ENCODE measurements at regions not wholly inside any gene's neighbourhood (a gene's known extent, or its start where the extent isn't known, plus 50 kb on each side); places are given as distances from the start of the nearest gene placed in this dataset.

DNA sequence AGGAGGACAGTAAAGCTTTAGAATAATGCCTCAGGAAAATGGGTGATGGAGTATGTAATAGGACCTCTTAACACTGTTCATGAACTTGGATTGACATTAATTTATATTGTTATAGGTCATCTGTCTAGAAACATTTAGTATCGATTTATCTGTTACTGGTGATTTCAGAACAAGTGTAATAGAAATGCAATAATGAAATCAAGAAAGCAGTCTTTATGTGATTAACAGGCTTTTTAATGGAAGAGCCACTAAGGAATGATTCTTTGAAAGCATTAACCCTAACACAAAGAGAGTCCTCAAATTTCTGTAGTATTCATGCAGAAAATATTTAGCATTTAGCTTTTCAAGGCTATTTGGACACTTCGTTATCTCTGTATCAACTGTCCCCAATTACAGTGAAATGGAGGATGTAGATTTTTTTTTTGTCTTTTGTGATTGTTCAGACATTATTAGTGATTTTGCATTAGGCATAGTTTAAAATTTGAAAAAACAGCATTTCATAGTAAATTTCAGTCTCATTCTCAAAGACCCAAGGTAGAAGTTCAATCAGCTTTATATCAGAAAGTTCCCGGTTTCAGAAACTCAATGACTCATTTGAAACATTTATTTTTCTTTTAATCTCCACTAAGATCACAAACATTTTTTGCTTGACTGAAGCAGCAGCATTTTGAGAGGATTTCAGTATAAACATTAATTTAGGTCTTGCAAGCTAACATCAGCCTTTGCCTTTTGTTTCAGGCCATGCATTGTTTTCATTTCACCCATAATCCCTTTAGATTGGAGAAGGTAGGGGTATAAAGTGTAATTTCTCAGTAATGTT, 56.3 kb downstream of the AGTR2 start:
- DNase-seq = no peak

DNA sequence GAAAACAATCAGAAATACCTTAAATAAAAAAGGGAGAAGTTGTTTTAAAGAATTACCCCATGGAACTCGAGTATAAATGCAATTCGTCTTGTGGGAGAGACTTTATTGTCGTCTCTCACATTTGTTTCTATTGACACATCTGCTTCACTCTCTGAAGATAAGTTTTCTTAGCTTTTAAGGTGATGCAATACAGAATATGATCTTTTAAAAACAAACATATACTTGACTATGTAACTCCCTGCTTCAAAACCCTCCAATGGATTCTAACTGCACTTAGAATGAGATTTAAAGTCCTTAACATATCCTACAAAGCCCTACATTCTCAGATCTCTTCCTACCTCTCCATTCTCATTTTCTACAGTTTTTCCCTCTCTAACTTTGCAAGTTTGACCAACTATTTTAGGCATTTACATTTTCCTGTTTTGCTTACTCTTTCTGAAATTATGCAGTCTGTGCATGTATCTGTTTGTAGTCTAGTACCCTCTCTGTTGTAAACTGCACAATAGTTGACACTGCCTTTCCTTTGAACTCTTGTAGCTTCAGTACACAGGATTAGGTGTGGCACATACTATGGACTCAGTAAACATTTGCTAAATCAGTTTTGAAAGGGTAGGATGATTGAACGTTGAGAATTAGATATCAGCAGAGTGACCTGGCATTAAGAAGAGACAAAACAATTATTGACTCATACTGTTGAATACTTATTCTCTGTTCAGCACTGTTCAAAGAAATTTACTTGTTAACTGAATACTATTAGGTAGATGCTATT, 59.8 kb downstream of the AGTR2 start:
- no peak for DNase-seq

DNA sequence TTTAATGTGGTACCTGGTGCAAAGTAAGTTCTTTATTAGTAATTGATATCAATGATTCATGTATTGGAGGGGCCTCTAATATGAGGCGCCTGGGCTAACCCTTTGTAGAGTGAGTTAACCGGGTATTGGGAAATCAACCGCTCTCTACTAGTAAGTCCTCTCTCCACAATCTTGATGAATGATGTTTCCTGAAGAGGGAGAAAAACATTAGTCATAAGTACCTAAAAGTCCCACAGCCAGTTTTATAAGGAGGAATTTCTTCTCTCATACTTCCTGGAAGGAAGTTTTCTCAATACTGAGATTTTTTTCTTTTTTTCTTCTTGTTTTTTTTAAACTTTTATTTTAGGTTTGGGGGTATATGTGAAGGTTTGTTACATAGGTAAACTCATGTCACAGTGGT, 62.3 kb downstream of the AGTR2 start:
- DNase-seq = no peak

DNA sequence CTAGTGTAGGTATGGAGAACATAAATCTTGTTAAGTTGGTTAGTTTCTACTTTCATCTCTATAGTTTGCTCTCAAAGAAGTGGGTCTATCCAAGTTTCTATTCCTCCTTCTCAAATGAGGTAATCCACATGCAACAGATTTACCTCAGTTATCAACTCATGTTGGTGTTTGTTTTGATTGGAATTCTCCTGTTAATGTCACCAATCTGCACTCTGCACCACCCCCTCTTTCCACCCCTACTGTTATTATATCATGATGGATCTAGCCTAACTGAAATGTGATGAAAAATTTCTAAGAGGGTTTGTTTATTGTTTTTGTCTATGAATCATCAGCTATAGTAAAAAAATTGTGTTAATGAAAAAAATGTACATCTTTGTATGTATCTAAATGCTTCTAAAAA, 66.1 kb downstream of the AGTR2 start:
- no peak for DNase-seq

DNA sequence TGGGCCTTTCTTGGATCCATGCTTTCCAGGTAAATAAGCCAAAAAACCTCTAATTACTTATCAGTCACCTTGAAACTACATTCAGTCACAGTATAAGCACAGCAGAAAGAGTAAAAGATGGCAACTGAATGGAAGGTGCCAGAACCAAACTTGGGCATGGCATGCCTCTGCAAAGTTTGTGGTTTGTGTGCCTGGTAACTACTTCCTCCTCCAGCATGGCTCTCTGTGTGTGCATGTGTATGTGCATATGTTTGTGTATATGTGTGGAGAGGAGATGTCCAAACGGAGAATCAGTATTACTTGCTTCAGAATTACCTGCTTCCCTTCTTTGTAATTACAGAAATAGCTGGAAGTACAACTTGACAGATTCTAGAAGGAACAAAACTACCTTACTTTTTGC, 67.5 kb downstream of the AGTR2 start:
- no peak for DNase-seq

DNA sequence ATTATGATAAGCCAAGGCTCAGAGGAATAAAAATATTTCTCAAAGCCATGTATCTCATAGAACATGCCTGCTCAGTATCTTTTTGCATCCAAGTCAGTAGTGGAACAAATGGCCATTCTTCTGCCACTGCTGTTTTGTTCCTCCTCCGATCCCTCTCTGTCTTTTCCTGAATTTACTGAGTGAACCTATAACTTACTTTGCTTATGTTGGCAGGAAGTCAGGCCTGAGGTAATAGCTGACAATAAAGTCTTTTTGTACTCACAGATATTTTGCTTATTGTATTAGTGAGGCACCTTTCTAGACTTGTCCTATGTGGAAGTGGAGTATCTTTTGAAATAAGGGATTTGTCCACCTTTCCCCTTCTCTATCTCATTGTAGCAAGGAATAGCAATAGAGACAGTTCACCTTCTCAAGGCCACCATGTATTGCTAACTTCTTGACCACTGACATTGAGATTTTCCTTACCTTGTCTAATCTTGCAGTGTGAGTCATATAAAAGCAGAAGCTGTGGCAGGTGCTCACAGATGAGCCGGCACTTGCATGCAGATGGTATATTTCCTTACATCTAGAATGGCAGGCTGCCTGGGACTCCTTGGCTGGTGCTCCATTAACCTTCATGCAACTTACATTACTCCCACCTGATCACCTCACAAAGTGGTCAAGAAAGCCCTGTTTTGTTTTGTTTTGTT, 68.2 kb downstream of the AGTR2 start:
- DNase-seq = no peak

DNA sequence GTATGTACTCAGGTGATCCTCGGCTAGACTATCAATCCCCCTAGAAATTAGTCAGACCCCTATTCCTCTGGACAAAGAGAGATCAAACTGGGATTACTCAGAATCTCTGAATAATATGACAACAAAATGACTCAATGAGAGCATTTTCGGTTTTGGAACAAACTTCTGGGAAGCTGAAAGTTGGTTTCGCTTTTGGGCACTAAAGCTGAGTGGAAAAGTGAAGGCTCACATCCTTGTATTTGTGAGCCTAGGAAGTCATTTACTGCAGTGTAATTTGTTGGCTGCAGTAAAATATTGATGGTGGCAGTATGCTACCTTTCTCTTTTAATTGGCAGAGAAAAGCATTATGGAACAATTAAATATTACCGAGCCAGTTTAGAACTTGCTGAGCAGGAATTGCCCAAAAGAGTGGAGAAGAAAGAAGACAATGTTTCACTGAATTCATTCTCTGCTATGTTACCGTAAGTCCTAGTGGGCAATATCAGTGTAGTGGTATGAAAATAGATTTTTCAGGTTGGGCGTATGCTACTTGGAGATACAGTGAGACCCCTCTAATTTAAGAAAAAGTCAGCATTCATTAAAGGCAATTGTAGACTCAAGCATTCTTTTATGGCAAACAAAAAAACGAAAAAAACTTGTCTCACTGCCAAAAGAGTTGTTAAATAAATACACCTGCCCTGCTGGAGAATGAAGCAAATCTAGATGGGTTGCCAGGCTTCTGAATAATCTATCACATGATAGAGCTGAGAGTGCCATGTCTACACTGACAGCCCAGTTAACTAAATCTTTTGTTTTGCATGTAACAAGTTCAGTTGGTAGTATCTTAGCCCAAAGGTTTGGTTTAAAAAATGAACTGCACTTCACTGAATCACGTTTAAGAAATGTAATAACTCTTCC, 69.6 kb downstream of the AGTR2 start:
- DNase-seq = no peak

DNA sequence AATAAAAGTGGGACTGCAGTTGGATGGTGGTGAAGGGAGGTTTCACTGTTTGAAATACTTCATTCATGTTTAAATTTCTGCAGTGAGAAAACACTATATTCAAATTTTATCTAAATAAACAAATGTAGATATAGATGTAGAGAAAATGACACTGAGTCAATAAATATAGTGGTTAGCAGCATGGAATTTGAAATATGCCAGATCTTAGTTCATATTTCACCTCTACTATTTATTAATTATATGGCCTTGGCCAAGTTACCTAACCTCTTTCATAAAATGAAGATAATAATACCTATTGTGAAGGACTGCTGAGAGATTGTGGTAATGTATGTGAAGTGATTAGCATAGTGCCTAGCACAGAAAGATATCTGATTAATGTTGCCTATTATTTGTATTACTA, 70.5 kb downstream of the AGTR2 start:
- no peak for DNase-seq

DNA sequence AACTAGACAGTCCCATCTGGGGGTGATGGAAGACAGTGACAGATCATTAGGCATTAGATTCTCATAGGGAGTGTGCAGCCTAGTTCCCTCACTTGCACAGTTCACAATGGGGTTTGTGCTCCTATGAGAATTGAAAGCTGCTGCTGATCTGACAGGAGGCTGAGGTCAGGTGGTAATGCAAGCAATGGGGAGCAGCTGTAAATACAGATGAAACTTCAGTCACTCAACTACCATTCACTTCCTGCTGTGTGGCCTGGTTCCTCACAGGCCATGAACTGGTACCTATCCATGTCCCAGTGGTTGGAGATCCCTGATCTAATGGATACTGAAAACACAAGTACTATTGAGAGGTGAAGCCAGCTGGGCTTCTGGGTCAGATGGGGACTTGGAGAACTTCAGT, 72.5 kb downstream of the AGTR2 start:
- DNase-seq = no peak

DNA sequence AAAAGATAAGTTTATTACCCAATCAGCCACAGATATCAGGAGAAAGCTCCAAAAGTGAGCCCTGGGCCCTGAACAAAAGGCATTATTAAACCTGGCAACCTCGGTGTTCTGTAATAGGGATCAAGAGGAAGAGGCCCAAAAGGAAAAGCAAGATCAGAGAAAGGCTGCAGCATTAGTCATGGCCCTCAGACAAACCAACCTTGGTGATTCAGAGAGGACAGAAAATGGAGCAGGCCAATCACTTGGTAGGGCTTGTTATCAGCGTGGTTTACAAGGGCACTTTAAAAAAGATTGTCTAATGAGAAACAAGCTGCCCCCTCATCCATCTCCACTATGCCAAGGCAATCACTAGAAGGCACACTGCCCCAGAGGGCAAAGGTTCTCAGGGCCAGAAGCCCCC, 75.7 kb downstream of the AGTR2 start:
- no peak for DNase-seq

DNA sequence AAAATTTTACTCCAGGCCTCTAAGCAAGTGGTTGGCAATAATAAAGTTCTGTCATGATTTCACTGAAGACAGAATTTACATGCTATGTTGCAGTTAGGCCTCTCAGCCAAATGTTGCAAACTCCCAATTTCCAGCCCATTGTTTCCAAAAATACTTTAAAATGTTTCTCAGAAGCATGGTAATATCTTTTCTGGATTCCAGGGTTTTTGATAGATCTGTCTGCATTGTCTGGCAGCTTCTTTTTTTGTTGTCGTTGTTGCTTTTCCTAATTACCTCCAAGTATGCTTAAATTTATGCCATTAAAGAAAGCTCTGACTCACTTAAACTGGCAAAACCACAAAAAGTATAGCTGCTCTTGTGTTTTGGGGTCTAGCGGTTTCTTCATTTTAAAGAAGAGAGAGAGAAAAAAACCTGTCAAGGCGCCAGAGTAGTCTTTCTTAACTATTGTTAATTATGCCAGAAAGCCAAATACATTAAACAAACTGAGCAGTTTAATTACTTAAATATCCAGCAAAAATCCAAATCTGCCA, 97.0 kb downstream of the AGTR2 start:
- DNase-seq = no peak

DNA sequence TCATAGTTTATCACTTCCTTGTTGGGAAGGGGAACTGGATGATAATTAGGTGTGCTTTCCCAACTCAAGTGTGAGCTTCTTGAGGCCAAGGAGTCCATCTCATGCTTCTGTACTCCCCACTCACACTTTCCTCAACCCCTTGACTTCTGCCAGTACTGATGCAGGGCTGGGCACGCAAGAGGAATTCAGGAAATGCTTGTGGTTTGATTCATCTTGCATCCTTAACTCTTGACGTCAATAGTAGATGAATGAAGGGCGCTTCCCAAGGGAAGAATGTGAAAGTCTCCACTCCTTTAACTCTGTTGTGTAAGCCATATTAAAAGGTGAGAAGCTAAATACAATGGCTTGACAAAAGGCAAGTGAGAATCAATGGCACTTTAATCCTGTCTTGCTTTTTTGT, 101.8 kb downstream of the AGTR2 start:
- DNase-seq = no peak

DNA sequence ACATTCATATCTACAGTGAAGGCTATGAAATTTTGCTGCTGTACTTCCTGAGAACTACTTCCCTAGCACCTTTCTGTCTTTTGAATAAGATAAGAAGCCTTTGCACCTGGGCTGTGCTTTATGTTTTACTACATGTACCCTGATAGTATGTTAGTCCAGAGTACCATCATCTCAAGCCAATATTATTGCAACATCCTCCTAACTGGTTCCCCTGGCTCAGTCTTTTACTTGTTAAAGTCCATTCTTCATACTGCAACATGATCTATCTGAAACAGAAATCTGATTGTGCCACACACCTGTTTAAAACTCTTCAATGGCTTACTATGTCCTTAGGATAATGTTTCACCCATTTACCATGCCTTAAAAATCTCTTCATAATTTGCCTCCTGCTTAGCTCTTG, 102.3 kb downstream of the AGTR2 start:
- DNase-seq = no peak

DNA sequence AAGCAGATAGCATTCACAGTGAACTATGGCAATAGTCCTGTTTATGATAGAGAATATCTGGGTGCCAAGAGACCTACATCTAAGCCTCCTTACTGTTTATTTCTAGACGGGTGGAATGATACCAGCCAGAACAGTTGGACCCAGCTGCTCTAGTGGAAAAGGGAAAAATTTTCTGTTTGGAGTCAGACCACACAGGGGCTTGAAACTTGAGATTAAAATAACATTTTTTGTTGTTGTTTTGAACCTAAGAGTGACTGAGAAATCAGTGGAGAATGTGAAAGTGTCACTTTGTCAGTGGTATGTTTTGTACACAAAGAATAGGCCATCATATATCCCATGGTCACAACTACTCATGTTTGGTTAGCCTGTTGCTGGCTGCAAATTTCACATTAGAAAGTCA, 105.7 kb downstream of the AGTR2 start:
- no peak for DNase-seq

DNA sequence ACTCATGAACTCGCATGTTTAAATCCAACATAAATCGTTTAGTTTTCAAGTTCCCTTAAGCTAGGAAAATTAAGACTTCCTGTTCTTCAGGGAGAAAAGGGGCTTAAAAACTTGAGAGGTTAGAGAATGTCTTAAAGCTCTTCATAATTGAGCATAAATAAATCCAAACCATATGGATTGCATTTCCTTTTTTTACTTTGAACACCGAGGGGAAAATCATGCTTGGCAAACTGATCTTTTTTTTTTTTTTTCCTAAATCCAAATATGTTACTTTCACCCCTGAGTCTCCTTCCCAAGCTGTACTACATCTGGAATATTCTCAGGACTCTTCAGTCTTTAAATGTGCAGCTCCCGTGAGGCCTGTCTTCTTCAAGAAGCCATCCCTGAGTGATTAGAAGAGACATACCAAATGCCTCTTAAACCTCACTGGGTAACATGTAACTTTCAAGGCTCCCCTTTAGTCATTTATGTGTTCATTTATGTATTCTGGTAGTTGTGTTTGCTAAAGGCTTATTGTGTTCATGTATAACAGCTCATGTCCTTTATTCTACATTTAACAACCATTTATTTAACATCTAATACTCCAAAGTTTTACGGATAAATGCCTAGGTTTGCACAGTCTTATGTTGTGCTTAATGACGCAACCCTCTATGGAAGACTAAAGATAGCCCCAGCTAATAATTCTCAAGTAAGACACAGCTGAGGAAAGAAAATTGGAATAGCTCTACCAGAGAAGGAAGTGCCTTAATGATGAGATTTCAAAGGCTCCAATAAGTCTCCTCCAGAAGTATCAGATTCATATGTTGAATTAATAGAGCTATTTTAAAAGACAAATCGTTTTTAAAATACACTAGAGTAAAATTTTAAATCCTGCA, 107.0 kb downstream of the AGTR2 start:
- no peak for DNase-seq

DNA sequence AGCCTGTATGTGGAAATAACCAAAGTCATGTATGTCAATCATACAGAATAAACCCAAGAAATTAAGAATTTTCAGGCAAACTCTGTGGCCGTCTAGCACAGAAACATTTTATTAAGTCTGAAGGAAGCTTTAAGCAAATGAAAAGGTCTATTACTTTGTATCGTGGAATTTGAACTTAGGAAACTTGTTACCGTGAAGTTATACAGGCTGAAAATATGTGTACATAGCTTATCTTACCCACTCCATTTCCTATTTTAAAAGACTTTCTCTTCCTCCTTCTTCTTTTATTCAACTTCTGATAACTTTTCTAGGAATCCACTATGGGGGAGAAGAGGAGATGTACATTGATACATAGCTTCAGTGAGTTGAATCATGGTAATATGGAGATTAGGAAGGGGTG, 108.3 kb downstream of the AGTR2 start:
- DNase-seq = no peak

DNA sequence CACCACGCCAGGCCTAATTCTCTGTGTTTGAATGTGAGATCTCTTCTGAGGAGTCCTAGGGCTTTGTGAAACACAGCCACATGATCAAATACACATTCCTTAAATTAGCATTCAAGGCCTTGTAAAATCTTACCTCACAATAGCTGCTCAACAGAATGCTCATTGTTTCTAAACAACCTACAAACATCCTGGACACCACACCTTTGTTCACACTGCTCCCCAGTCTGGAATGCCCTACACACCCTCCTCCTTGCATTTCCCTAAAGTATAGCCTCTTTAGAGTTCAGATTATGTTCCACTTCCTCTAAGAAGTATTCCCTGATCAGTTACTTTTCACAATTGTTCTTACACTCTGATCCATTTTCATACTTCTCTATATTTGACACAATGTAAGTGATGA, 110.6 kb downstream of the AGTR2 start:
- DNase-seq = no peak

DNA sequence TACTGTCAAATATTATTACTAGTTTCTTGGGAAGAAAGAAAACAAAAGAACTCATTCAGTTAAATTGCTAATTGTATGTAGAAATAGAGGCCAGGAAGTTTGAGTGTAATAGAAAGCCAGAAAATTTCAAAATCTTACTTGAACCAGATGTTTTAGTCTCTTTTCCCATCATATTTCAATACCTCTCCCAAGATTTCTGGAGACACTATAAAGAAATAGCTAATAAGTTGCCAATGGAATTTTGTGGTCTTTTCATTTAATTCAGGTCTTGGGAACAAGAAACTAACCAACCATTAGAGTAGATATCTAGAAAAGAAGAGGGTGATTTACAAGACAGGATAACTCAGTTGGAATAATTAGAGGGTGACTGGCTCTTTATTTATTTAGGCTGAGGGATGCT, 112.2 kb downstream of the AGTR2 start:
- DNase-seq = no peak

DNA sequence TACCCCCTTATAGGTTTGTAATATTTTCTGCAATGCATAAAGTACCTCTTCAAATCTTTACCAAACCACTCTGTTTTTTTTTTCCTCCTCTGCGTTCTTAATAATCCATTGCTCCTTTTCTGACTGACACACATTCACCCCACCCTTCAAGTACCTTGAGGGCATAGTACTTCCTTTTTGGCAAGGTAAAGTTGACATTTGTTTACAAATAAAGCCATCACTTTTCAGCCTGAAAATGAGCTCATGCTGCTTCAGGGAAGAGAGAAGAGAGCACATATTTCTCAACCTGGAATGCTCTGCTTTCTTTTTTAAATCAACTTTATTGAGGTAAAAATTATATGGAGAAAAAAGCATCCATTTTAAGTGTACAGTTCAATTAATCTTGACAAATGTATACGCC, 113.9 kb downstream of the AGTR2 start:
- no peak for DNase-seq

DNA sequence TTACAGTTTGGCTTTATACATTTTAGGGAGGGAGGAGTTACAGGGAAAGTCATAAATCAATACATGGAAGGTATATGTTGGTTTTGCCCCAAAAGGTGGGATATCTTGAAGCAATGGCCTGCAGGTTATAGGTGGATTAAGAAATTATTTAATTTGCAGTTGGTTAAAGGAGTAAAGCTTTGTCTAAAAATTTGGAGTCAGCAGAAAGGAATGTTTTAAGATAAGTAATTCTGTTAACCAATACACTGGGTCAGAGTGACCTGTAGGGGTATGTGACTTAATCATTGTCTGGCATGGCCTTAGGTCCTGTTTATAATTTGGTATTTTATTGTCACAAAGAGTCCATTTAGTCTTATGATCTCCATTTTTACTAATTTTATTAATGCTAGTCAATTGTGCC, 115.0 kb downstream of the AGTR2 start:
- DNase-seq = no peak

DNA sequence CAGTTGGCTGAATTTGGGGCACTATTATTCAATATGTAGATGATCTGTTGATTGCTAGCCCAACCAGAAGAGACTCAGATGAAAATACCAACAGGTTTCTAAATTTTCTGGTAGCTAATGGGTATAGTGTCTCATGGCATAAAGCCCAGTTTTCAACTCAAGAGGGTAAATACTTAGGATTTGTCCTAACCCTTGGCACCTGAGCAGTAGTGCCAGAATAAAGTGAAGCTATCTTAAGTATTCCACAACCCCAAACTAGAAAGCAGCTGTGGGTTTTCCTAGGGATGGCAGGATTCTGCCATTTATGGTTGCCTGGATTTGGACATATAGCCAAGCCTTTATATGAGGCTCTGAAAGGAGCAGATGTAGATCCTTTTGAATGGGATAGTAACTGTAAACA, 119.0 kb downstream of the AGTR2 start:
- no peak for DNase-seq

DNA sequence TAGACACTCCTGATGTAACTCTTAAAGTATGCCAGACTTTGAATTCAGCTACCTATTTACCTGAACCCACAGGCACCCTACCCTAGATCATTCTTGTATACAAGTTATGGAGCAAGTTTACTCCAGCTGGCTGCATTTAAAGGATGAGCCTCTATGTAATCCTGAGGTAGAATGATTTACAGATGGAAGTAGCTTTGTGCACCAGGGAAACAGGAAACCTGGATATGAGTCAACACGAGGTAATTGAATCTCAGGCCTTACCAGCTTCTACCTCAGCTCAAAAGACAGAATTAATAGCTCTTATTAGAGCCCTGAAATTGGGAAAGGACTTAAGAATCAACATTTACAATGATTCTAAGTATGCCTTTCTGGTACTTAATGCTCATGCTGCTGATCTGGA, 119.8 kb downstream of the AGTR2 start:
- DNase-seq = no peak

All from NCI-H2171 treated with DMSO at 0.1 percent for 48 hours (cell line).